Lung (tissue), 11 donors: ENCODE measurements at regions not wholly inside any gene's neighbourhood (a gene's known extent, or its start where the extent isn't known, plus 50 kb on each side); places are given as distances from the start of the nearest gene placed in this dataset.

Experiments
- ATAC-seq: fragments of 200-7000 bp; cut with Tn5 transposase; one replicate; pipeline ENCODE4 v1.9.1; 2020; ENCODE audit warnings: moderate number of reproducible peaks; ENCODE audit not compliant: insufficient read depth, low FRiP score
- DNase-seq, 3 donors: peaks; one replicate each; pipeline ENCODE4 v3.0.0-alpha.2; 2013 to 2017
- H3K27ac ChIP-seq, 2 donors: one replicate each; pipeline ENCODE4 v1.5.1; 2013; ENCODE audit warnings: mild to moderate bottlenecking in 2 of 2, moderate library complexity in 2 of 2, control low read depth in 1 of 2, inconsistent platforms in 1 of 2, low read depth in 1 of 2, low read length in 1 of 2
- H3K27me3 ChIP-seq, 3 donors: one replicate each; pipeline ENCODE4 v1.5.1; 2013; ENCODE audit warnings: low read length in 2 of 3; ENCODE audit not compliant: control insufficient read depth in 3 of 3, insufficient read depth in 3 of 3
- H3K36me3 ChIP-seq, 4 donors: one replicate each; pipeline ENCODE4 v1.5.1; 2013; ENCODE audit warnings: low read length in 4 of 4, mild to moderate bottlenecking in 1 of 4, moderate library complexity in 1 of 4; ENCODE audit not compliant: control insufficient read depth in 4 of 4, insufficient read depth in 4 of 4
- H3K4me1 ChIP-seq, 5 donors: one replicate each; pipeline ENCODE4 v1.5.1; 2013; ENCODE audit warnings: low read length in 5 of 5, mild to moderate bottlenecking in 2 of 5, moderate library complexity in 1 of 5; ENCODE audit not compliant: control insufficient read depth in 5 of 5, insufficient read depth in 5 of 5
- H3K4me3 ChIP-seq: one replicate; pipeline ENCODE4 v1.5.1; 2013; ENCODE audit warnings: mild to moderate bottlenecking, control low read depth, moderate library complexity
- H3K9ac ChIP-seq, 2 donors: one replicate each; pipeline ENCODE4 v1.5.1; 2013; ENCODE audit warnings: low read length in 2 of 2, control low read depth in 1 of 2; ENCODE audit not compliant: insufficient read depth in 1 of 2
- H3K9me3 ChIP-seq, 4 donors: one replicate each; pipeline ENCODE4 v1.5.1; 2013; ENCODE audit warnings: low read length in 3 of 4, mild to moderate bottlenecking in 1 of 4, moderate library complexity in 1 of 4; ENCODE audit not compliant: control insufficient read depth in 4 of 4, insufficient read depth in 3 of 4
- CTCF ChIP-seq: IDR thresholded peaks from 2 replicates; pipeline ENCODE4 v1.5.1; 2012; ENCODE audit warnings: mild to moderate bottlenecking; ENCODE audit errors: control extremely low read depth, extremely low read depth
- WGBS, 2 donors: extraction: QIAGEN DNeasy Blood & Tissue Kit; methylation state at CpG; one replicate each; pipeline ENCODE4 v1.1.7; 2013; 5-methylcytosine and 5-hydroxymethylcytosine counted together
- donor health status: control.
- donor health status: control.
- donor health status: Bipolar disorder and iron deficiency.
- donor health status: healthy.
- donor health status: DM: yes; HTN: yes; CAD: no.

GRCh38 chr21:24115141-24115540 lies 1492.1 kb downstream of the MRPL39 start:
- Histone ChIP-seq H3K9ac (no peak overlapping the region), H3K4me1 (no peaks in the 10 kb centered on the region), H3K36me3 (no peaks in the 10 kb centered on the region), H3K4me3 (no peak overlapping the region), H3K27ac (no peak overlapping the region), H3K9me3 (no peaks in the 10 kb centered on the region), H3K27me3 (no peaks in the 10 kb centered on the region)
- ATAC-seq, result no peak
- no peak for TF ChIP-seq CTCF
- WGBS, 2 donors, result 89 to 91% methylated on average over 2 of the region's 2 CpGs
- DNase-seq, result no peak

GRCh38 chr21:24112020-24112419 lies 1495.3 kb downstream of the MRPL39 start:
- ATAC-seq, result no peak
- WGBS, 2 donors, result 40 to 47% methylated on average over 5 of the region's 5 CpGs
- H3K4me3 ChIP-seq, result no peak overlapping the region
- TF ChIP-seq CTCF, result no peak
- peak in 1 of 3 donors; percentile 11 for DNase-seq
- no peak overlapping the region for H3K9ac ChIP-seq
- no peaks in the 10 kb centered on the region for H3K9me3 ChIP-seq
- no peaks in the 10 kb centered on the region for H3K36me3 ChIP-seq
- H3K27me3 ChIP-seq, result no peaks in the 10 kb centered on the region
- H3K4me1 ChIP-seq, result no peaks in the 10 kb centered on the region
- H3K27ac ChIP-seq, result no peak overlapping the region

- no peak overlapping the region for H3K27ac ChIP-seq
- ATAC-seq (no peak), DNase-seq (no peak)
- H3K4me3 ChIP-seq, result no peak overlapping the region
- H3K9ac ChIP-seq, result no peak overlapping the region
- no peaks in the 10 kb centered on the region for H3K36me3 ChIP-seq
- H3K9me3 ChIP-seq, result no peaks in the 10 kb centered on the region
- H3K27me3 ChIP-seq, result no peaks in the 10 kb centered on the region
- TF ChIP-seq CTCF, result no peak
- H3K4me1 ChIP-seq, result no peaks in the 10 kb centered on the region
Measured at GRCh38 chr21:24110846-24111245, 1496.4 kb downstream of the MRPL39 start.

- 0% methylated on average over 1 of the region's 1 CpG for WGBS, 2 donors
- H3K27ac ChIP-seq, result no peak overlapping the region
- peak in 2 of 3 donors; percentile 54 to 65 for DNase-seq
- no peaks in the 10 kb centered on the region for H3K27me3 ChIP-seq
- H3K36me3 ChIP-seq, result no peaks in the 10 kb centered on the region
- no peak overlapping the region for H3K4me3 ChIP-seq
- no peak for ATAC-seq
- H3K4me1 ChIP-seq, result peaks cover 0 to 3% (median 0%) of the 10 kb centered on the region in 5 donors
- TF ChIP-seq CTCF, result no peak
- peaks cover 0 to 6% (median 0%) of the 10 kb centered on the region in 4 donors for H3K9me3 ChIP-seq
- H3K9ac ChIP-seq, result no peak overlapping the region
Measured at GRCh38 chr21:24097181-24097580, 1510.1 kb downstream of the MRPL39 start.
